Esophagus muscularis mucosa (tissue), 4 donors: ENCODE measurements at regions not wholly inside any gene's neighbourhood (a gene's known extent, or its start where the extent isn't known, plus 50 kb on each side); places are given as distances from the start of the nearest gene placed in this dataset.

Experiments used
- DNase-seq: peaks from one replicate; pipeline ENCODE4 v3.0.0-alpha.2; 2017; ENCODE audit errors: extremely low spot score
- H3K27ac ChIP-seq, 4 donors: fragments of 200-600 bp; sonication (generic); replicated peaks in 1 of 4; 1 replicate in 3 of 4; 2 replicates in 1 of 4; pipeline ENCODE4 v1.5.1; 2016 to 2019; ENCODE audit warnings: mild to moderate bottlenecking in 1 of 4
- H3K27me3 ChIP-seq, 4 donors: fragments of 200-600 bp; sonication (generic); one replicate each; pipeline versions ENCODE4 v1.5.1 to v1.6.0; 2016 to 2019
- H3K36me3 ChIP-seq, 4 donors: fragments of 200-600 bp; sonication (generic); one replicate each; pipeline ENCODE4 v1.5.1; 2016 to 2019
- H3K4me1 ChIP-seq, 4 donors: fragments of 200-600 bp; sonication (generic); one replicate each; pipeline ENCODE4 v1.5.1; 2016 to 2019
- H3K4me3 ChIP-seq, 4 donors: fragments of 200-600 bp; sonication (generic); 1 replicate in 2 of 4; 2 replicates in 2 of 4; pipeline ENCODE4 v1.5.1; 2016 to 2019; ENCODE audit warnings: mild to moderate bottlenecking in 4 of 4, moderate library complexity in 1 of 4
- H3K9me3 ChIP-seq, 4 donors: fragments of 200-600 bp; sonication (generic); 1 replicate in 3 of 4; 2 replicates in 1 of 4; pipeline ENCODE4 v1.5.1; 2016 to 2019
- EP300 ChIP-seq: sonication (generic); formaldehyde crosslinking; IDR thresholded peaks from one replicate; pipeline ENCODE4 v1.6.1; 2017; ENCODE audit warnings: antibody characterized with exemption
- POLR2A ChIP-seq: fragments of 450-650 bp; IDR thresholded peaks from one replicate; pipeline ENCODE4 v1.6.1; 2017; ENCODE audit warnings: antibody characterized with exemption, moderate library complexity, mild to moderate bottlenecking, low read depth
- POLR2AphosphoS5 ChIP-seq, 2 donors: sonication (generic); formaldehyde crosslinking; IDR thresholded peaks; one replicate each; pipeline ENCODE4 v1.6.1; 2017; ENCODE audit warnings: antibody characterized with exemption in 2 of 2
- WGBS: methylation state at CpG from one replicate; pipeline ENCODE4 v1.1.5; 2018; 5-methylcytosine and 5-hydroxymethylcytosine counted together
- intact Hi-C: fragments of 100-400 bp; cut with DNase I; formaldehyde crosslinking; loops from one replicate; pipeline ENCODE4 v1.15.1; 2023
- TF ChIP-seq, protein P1 (sequence below), 3 experiments: fragments of 200-600 bp in 2 of 3; fragments of 450-650 bp in 1 of 3; sonication (generic) in 2 of 3; IDR thresholded peaks; one replicate each; pipeline ENCODE4 v1.5.1; 2017 to 2019; ENCODE audit warnings: antibody characterized with exemption in 3 of 3, mild to moderate bottlenecking in 2 of 3, moderate library complexity in 1 of 3

- H3K9me3 ChIP-seq = no peaks in the 10 kb centered on the region
- DNase-seq = no peak
- TF ChIP-seq POLR2A = no peak
- TF ChIP-seq, protein P1, sequence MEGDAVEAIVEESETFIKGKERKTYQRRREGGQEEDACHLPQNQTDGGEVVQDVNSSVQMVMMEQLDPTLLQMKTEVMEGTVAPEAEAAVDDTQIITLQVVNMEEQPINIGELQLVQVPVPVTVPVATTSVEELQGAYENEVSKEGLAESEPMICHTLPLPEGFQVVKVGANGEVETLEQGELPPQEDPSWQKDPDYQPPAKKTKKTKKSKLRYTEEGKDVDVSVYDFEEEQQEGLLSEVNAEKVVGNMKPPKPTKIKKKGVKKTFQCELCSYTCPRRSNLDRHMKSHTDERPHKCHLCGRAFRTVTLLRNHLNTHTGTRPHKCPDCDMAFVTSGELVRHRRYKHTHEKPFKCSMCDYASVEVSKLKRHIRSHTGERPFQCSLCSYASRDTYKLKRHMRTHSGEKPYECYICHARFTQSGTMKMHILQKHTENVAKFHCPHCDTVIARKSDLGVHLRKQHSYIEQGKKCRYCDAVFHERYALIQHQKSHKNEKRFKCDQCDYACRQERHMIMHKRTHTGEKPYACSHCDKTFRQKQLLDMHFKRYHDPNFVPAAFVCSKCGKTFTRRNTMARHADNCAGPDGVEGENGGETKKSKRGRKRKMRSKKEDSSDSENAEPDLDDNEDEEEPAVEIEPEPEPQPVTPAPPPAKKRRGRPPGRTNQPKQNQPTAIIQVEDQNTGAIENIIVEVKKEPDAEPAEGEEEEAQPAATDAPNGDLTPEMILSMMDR (IDR thresholded peaks at IDR 0.05) = no peak
- no peak for TF ChIP-seq EP300
- no peak for TF ChIP-seq POLR2AphosphoS5 (IDR thresholded peaks at IDR 0.05)
- H3K36me3 ChIP-seq = no peaks in the 10 kb centered on the region
- H3K4me3 ChIP-seq = no peak overlapping the region
- peaks cover 0 to 73% (median 51%) of the 10 kb centered on the region in 4 donors for H3K4me1 ChIP-seq
- peak overlapping the region in 3 of 4 donors; percentile 8 to 66 (median 59) for H3K27ac ChIP-seq
- intact Hi-C loops = loop anchor here (10.0 kb wide), 1 partner anchor 131 kb away; no protein-coding TSS in a partner anchor
- no peaks in the 10 kb centered on the region for H3K27me3 ChIP-seq
- WGBS = 53% methylated on average over 4 of the region's 4 CpGs
Observed at GRCh38 chr2:215796140-215796855, 217.1 kb downstream of the MREG start.

DNA sequence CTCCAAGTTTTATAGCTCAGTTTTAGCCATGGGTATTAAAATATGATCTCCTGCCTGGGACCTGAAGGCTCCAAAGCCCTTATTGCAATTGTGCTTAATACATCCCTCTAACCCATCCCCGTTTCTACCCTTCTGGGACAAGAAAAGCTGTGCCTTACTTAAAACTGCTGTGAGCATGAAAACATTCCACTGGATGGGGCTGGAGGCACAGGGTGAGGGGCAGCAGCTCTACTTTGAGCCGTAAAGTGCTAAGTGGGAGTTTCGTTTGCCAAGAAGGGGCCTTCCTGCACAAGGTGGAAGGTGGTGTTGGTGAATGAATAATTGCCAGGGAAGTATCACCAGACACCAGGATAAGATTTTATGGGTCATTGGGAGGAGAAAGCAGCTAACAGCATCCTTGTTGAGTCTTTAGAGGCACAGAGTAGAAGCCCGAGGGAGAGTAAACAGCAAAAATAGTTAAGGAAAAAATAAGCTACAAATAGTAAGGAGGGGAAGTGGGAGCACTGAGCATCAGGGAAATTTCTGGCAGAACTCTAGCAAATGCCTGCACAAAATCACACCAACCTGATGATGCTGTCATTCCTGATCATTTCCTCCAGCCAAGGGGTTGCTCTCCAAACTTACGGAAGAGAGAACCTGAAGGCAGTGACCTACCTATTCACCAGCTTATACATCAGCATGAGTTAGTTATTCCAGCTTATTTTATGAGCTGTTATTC is 218.4 kb downstream of the MREG start:
- 72% methylated on average over 5 of the region's 5 CpGs for whole genome bisulfite sequencing
- Histone ChIP-seq H3K9me3 (no peaks in the 10 kb centered on the region), H3K4me1 (peaks cover 0 to 84% (median 58%) of the 10 kb centered on the region in 4 donors), H3K27me3 (no peaks in the 10 kb centered on the region), H3K4me3 (no peak overlapping the region), H3K27ac (peak overlapping the region in 3 of 4 donors; percentile 51 to 61 (median 52)), H3K36me3 (no peaks in the 10 kb centered on the region)
- intact Hi-C loops = loop anchor here (10.0 kb wide), 1 partner anchor 130 kb away; no protein-coding TSS in a partner anchor
- DNase-seq = no peak
- TF ChIP-seq EP300 = no peak
- TF ChIP-seq POLR2AphosphoS5 (IDR thresholded peaks at IDR 0.05) = no peak
- no peak for TF ChIP-seq POLR2A
- TF ChIP-seq, protein P1 (IDR thresholded peaks at IDR 0.05) = no peak

GRCh38 chr2:215793747-215794595 is 219.4 kb downstream of the MREG start:
- H3K27me3 ChIP-seq = no peaks in the 10 kb centered on the region
- peaks cover 0 to 77% (median 55%) of the 10 kb centered on the region in 4 donors for H3K4me1 ChIP-seq
- no peak for DNase-seq
- H3K9me3 ChIP-seq = no peaks in the 10 kb centered on the region
- intact Hi-C loops = loop anchor here (10.0 kb wide), 1 partner anchor 129 kb away; no protein-coding TSS in a partner anchor
- H3K4me3 ChIP-seq = no peak overlapping the region
- WGBS = 50% methylated on average over 3 of the region's 3 CpGs
- peak; percentile 37 to 63 for TF ChIP-seq POLR2AphosphoS5 (IDR thresholded peaks at IDR 0.05)
- TF ChIP-seq, protein P1 (IDR thresholded peaks at IDR 0.05) = no peak
- no peaks in the 10 kb centered on the region for H3K36me3 ChIP-seq
- peak overlapping the region; percentile 48 to 61 (median 52) for H3K27ac ChIP-seq

DNA sequence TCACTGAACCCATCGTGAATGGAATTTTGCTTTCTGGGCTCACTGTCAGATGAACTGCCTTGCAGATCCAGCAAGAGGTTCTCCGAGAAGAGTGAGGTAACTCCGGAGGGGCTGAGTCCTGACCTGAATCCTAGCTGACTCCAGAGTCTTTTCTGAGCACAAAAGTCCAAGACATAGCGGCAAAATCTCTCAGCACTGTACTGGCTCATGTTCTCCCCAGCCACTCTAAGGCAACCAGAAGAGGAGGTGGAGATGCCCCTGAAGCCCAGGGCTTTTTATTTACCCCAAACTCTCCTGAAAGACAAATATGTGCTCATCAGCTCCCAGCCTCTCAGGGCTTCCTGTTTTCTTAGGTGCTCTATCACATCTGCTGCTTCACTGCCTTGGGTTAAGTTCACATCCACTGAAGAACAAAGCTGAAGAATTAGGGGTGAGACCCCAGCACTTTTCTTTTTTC is 221.8 kb downstream of the MREG start:
- no peaks in the 10 kb centered on the region for H3K9me3 ChIP-seq
- H3K4me1 ChIP-seq = peaks cover 0 to 55% (median 41%) of the 10 kb centered on the region in 4 donors
- H3K4me3 ChIP-seq = no peak overlapping the region
- peak overlapping the region in 3 of 4 donors; percentile 30 to 50 (median 38) for H3K27ac ChIP-seq
- 100% methylated on average over 1 of the region's 4 CpGs for WGBS
- intact Hi-C loops = loop anchor here (10.0 kb wide), 1 partner anchor 127 kb away; no protein-coding TSS in a partner anchor
- no peaks in the 10 kb centered on the region for H3K36me3 ChIP-seq
- no peak for DNase-seq
- H3K27me3 ChIP-seq = no peaks in the 10 kb centered on the region
- TF ChIP-seq POLR2AphosphoS5 (IDR thresholded peaks at IDR 0.05) (no peak), EP300 (no peak), POLR2A (no peak)
- TF ChIP-seq, protein P1 (IDR thresholded peaks at IDR 0.05) = no peak
